GM23338 (cell line): ENCODE measurements at regions not wholly inside any gene's neighbourhood (a gene's known extent, or its start where the extent isn't known, plus 50 kb on each side); places are given as distances from the start of the nearest gene placed in this dataset.

Source experiments
- ATAC-seq: fragments of 200-7000 bp; cut with Tn5 transposase; 3 replicates; pipeline ENCODE4 v1.9.1; 2020
- DNase-seq: peaks from one replicate; pipeline ENCODE4 v3.0.0-alpha.2; 2015; ENCODE audit warnings: low spot score
- H2AFZ ChIP-seq: fragments of 200-600 bp; sonication (generic); 2 replicates; pipeline ENCODE4 v1.8.0; 2016; ENCODE audit warnings: antibody characterized with exemption, mild to moderate bottlenecking, moderate library complexity
- H3F3A ChIP-seq: fragments of 200-600 bp; sonication (generic); replicated peaks from 2 replicates; pipeline ENCODE4 v1.8.0; 2017; ENCODE audit warnings: antibody characterized with exemption, mixed run types, low read depth
- H3K27ac ChIP-seq: fragments of 200-600 bp; sonication (generic); 2 replicates; pipeline ENCODE4 v1.6.1; 2016; ENCODE audit warnings: low read depth
- H3K27me3 ChIP-seq: fragments of 200-600 bp; sonication (generic); 2 replicates; pipeline ENCODE4 v1.8.0; 2016; ENCODE audit warnings: mild to moderate bottlenecking, mixed run types, moderate library complexity; ENCODE audit not compliant: insufficient read depth
- H3K36me3 ChIP-seq: fragments of 200-600 bp; sonication (generic); 2 replicates; pipeline ENCODE4 v1.8.0; 2016; ENCODE audit warnings: mild to moderate bottlenecking; ENCODE audit not compliant: insufficient read depth
- H3K4me1 ChIP-seq: fragments of 200-600 bp; sonication (generic); 2 replicates; pipeline ENCODE4 v1.8.0; 2016; ENCODE audit warnings: mild to moderate bottlenecking, moderate library complexity; ENCODE audit not compliant: insufficient read depth
- H3K4me2 ChIP-seq: fragments of 200-600 bp; sonication (generic); 2 replicates; pipeline ENCODE4 v1.7.1; 2017; ENCODE audit warnings: mixed run types
- H3K4me3 ChIP-seq: fragments of 200-600 bp; sonication (generic); 2 replicates; pipeline ENCODE4 v1.6.1; 2016; ENCODE audit warnings: mixed run types
- H3K79me2 ChIP-seq: fragments of 200-600 bp; sonication (generic); replicated peaks from 2 replicates; pipeline ENCODE4 v1.8.0; 2017; ENCODE audit warnings: mild to moderate bottlenecking; ENCODE audit not compliant: insufficient read depth
- H3K9me2 ChIP-seq: fragments of 200-600 bp; sonication (generic); 2 replicates; pipeline ENCODE4 v1.8.0; 2017; ENCODE audit not compliant: insufficient read depth
- H4K20me1 ChIP-seq: fragments of 200-600 bp; sonication (generic); replicated peaks from 2 replicates; pipeline ENCODE4 v1.8.0; 2017; ENCODE audit warnings: mild to moderate bottlenecking; ENCODE audit not compliant: insufficient read depth
- H3K27ac Mint-ChIP-seq: 2 replicates; pipeline ENCODE4 v1.8.0; 2020; ENCODE audit warnings: inconsistent platforms, mild to moderate bottlenecking, moderate library complexity, mixed read lengths
- H3K27me3 Mint-ChIP-seq: 3 replicates; pipeline ENCODE4 v1.8.0; 2022; ENCODE audit warnings: low read depth, mild to moderate bottlenecking, moderate library complexity, mixed read lengths, inconsistent platforms; ENCODE audit not compliant: insufficient read depth, poor library complexity
- H3K36me3 Mint-ChIP-seq: 3 replicates; pipeline ENCODE4 v1.8.0; 2021; ENCODE audit warnings: low read depth, mild to moderate bottlenecking, inconsistent platforms, moderate library complexity, mixed read lengths
- H3K4me1 Mint-ChIP-seq: 3 replicates; pipeline ENCODE4 v1.8.0; 2020; ENCODE audit warnings: mild to moderate bottlenecking, inconsistent platforms, mixed read lengths
- H3K4me3 Mint-ChIP-seq: 3 replicates; pipeline ENCODE4 v1.8.0; 2021; ENCODE audit warnings: moderate library complexity, mild to moderate bottlenecking, inconsistent platforms, mixed read lengths
- H3K9me3 Mint-ChIP-seq: 3 replicates; pipeline ENCODE4 v1.8.0; 2020; ENCODE audit warnings: moderate library complexity, mild to moderate bottlenecking, inconsistent platforms, mixed read lengths
- CREB1 ChIP-seq: fragments of 250-450 bp; sonication (Bioruptor Pico); IDR thresholded peaks from 2 replicates; pipeline ENCODE4 v1.5.0; 2020; ENCODE audit warnings: low read depth, mild to moderate bottlenecking, moderate library complexity
- EZH2 ChIP-seq: fragments of 200-600 bp; sonication (generic); IDR thresholded peaks from one replicate; pipeline ENCODE4 v1.8.0; 2017; ENCODE audit warnings: antibody characterized with exemption, mild to moderate bottlenecking, low read depth; ENCODE audit not compliant: unreplicated experiment
- EZH2phosphoT487 ChIP-seq: fragments of 200-600 bp; sonication (generic); IDR thresholded peaks from one replicate; pipeline ENCODE4 v1.8.1; 2018; ENCODE audit warnings: antibody characterized with exemption; ENCODE audit not compliant: unreplicated experiment
- JUNB ChIP-seq: IDR thresholded peaks from one replicate; pipeline ENCODE4 v1.6.1; 2016; ENCODE audit warnings: antibody characterized with exemption; ENCODE audit not compliant: unreplicated experiment
- NANOG ChIP-seq: IDR thresholded peaks from 2 replicates; pipeline ENCODE4 v1.6.1; 2016; ENCODE audit warnings: antibody characterized with exemption, borderline replicate concordance
- POLR2AphosphoS5 ChIP-seq: IDR thresholded peaks from 2 replicates; pipeline ENCODE4 v1.6.1; 2016; ENCODE audit warnings: antibody characterized with exemption, low read depth
- STAT1 ChIP-seq: IDR thresholded peaks from one replicate; pipeline ENCODE4 v1.6.1; 2016; ENCODE audit warnings: antibody characterized with exemption; ENCODE audit not compliant: unreplicated experiment
- ZNF114 ChIP-seq: fragments of 250-450 bp; sonication (Bioruptor Pico); IDR thresholded peaks from 2 replicates; pipeline ENCODE4 v1.5.0; 2020; ENCODE audit warnings: mild to moderate bottlenecking, moderate library complexity
- ZNF331 ChIP-seq: fragments of 250-450 bp; sonication (Bioruptor Pico); IDR thresholded peaks from 2 replicates; pipeline ENCODE4 v1.5.0; 2020; ENCODE audit warnings: low read depth, mild to moderate bottlenecking, moderate library complexity
- TF ChIP-seq, protein P1 (sequence below): IDR thresholded peaks from 2 replicates; pipeline ENCODE4 v1.6.1; 2016; ENCODE audit warnings: antibody characterized with exemption
- TF ChIP-seq, protein P2 (sequence below), 2 experiments: fragments of 200-600 bp in 1 of 2; sonication (generic) in 1 of 2; conservative IDR thresholded peaks; 2 replicates each; pipeline versions ENCODE4 v1.5.1 to v1.6.1; 2016 to 2017; ENCODE audit warnings: antibody characterized with exemption in 2 of 2, low read depth in 2 of 2, mild to moderate bottlenecking in 2 of 2, moderate library complexity in 1 of 2
- TF ChIP-seq, protein P3 (sequence below): IDR thresholded peaks from one replicate; pipeline ENCODE4 v1.6.1; 2018; ENCODE audit warnings: antibody characterized with exemption; ENCODE audit not compliant: unreplicated experiment
- TF ChIP-seq, protein P4 (sequence below): fragments of 250-450 bp; sonication (Bioruptor Pico); IDR thresholded peaks from 2 replicates; pipeline ENCODE4 v1.5.0; 2020; ENCODE audit warnings: mild to moderate bottlenecking, moderate library complexity

DNA sequence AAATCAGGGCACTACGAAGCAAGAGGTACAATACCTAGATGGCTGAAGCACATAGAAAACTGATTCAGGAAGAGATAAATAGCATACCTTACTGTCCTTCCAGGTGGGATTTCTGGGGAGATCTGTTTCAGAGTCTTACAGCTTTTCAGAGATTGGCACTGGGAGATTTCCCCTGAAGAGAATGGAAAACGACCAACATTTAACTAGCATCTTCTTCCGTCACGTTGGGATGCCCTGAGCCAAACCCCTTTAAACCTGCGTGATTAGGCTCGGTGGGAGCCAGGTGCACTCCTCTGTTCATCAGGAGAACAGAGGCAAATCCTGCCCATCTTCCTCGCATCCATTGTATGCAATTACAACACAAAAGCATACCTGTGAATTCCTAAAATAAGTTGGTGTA lies 614.5 kb downstream of the HDGFL1 start:
- DNase-seq, result no peak
- Histone ChIP-seq H4K20me1 (no peaks in the 10 kb centered on the region), H3F3A (no peaks in the 10 kb centered on the region), H3K4me1 (peaks cover 16% of the 10 kb centered on the region), H3K27ac (no peak overlapping the region), H2AFZ (no peak overlapping the region), H3K36me3 (no peaks in the 10 kb centered on the region), H3K4me3 (no peak overlapping the region), H3K9me2 (0 out of 2 replicates have a peak, but pooled peaks cover 10% of the 10 kb centered on the region), H3K79me2 (no peaks in the 10 kb centered on the region), H3K27me3 (no peaks in the 10 kb centered on the region), H3K4me2 (no peak overlapping the region)
- Mint-ChIP-seq H3K4me3 (no peak overlapping the region), H3K4me1 (peaks cover 18% of the 10 kb centered on the region), H3K9me3 (no peaks in the 10 kb centered on the region), H3K27me3 (no peaks in the 10 kb centered on the region), H3K36me3 (no peaks in the 10 kb centered on the region), H3K27ac (no peak overlapping the region)
- TF ChIP-seq, protein P1, sequence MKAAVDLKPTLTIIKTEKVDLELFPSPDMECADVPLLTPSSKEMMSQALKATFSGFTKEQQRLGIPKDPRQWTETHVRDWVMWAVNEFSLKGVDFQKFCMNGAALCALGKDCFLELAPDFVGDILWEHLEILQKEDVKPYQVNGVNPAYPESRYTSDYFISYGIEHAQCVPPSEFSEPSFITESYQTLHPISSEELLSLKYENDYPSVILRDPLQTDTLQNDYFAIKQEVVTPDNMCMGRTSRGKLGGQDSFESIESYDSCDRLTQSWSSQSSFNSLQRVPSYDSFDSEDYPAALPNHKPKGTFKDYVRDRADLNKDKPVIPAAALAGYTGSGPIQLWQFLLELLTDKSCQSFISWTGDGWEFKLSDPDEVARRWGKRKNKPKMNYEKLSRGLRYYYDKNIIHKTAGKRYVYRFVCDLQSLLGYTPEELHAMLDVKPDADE, result no peak
- TF ChIP-seq STAT1 (no peak), POLR2AphosphoS5 (no peak), ZNF331 (CRISPR knock-in tag) (no peak), EZH2 (no peak), NANOG (no peak), EZH2phosphoT487 (no peak), CREB1 (no peak), ZNF114 (CRISPR knock-in tag) (no peak), JUNB (no peak)
- TF ChIP-seq, protein P2, sequence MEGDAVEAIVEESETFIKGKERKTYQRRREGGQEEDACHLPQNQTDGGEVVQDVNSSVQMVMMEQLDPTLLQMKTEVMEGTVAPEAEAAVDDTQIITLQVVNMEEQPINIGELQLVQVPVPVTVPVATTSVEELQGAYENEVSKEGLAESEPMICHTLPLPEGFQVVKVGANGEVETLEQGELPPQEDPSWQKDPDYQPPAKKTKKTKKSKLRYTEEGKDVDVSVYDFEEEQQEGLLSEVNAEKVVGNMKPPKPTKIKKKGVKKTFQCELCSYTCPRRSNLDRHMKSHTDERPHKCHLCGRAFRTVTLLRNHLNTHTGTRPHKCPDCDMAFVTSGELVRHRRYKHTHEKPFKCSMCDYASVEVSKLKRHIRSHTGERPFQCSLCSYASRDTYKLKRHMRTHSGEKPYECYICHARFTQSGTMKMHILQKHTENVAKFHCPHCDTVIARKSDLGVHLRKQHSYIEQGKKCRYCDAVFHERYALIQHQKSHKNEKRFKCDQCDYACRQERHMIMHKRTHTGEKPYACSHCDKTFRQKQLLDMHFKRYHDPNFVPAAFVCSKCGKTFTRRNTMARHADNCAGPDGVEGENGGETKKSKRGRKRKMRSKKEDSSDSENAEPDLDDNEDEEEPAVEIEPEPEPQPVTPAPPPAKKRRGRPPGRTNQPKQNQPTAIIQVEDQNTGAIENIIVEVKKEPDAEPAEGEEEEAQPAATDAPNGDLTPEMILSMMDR (conservative IDR thresholded peaks at IDR 0.05; ENCODE audit: low read depth in 2 of 2), result no peak
- TF ChIP-seq, protein P3, sequence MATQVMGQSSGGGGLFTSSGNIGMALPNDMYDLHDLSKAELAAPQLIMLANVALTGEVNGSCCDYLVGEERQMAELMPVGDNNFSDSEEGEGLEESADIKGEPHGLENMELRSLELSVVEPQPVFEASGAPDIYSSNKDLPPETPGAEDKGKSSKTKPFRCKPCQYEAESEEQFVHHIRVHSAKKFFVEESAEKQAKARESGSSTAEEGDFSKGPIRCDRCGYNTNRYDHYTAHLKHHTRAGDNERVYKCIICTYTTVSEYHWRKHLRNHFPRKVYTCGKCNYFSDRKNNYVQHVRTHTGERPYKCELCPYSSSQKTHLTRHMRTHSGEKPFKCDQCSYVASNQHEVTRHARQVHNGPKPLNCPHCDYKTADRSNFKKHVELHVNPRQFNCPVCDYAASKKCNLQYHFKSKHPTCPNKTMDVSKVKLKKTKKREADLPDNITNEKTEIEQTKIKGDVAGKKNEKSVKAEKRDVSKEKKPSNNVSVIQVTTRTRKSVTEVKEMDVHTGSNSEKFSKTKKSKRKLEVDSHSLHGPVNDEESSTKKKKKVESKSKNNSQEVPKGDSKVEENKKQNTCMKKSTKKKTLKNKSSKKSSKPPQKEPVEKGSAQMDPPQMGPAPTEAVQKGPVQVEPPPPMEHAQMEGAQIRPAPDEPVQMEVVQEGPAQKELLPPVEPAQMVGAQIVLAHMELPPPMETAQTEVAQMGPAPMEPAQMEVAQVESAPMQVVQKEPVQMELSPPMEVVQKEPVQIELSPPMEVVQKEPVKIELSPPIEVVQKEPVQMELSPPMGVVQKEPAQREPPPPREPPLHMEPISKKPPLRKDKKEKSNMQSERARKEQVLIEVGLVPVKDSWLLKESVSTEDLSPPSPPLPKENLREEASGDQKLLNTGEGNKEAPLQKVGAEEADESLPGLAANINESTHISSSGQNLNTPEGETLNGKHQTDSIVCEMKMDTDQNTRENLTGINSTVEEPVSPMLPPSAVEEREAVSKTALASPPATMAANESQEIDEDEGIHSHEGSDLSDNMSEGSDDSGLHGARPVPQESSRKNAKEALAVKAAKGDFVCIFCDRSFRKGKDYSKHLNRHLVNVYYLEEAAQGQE, result no peak
- TF ChIP-seq, protein P4, sequence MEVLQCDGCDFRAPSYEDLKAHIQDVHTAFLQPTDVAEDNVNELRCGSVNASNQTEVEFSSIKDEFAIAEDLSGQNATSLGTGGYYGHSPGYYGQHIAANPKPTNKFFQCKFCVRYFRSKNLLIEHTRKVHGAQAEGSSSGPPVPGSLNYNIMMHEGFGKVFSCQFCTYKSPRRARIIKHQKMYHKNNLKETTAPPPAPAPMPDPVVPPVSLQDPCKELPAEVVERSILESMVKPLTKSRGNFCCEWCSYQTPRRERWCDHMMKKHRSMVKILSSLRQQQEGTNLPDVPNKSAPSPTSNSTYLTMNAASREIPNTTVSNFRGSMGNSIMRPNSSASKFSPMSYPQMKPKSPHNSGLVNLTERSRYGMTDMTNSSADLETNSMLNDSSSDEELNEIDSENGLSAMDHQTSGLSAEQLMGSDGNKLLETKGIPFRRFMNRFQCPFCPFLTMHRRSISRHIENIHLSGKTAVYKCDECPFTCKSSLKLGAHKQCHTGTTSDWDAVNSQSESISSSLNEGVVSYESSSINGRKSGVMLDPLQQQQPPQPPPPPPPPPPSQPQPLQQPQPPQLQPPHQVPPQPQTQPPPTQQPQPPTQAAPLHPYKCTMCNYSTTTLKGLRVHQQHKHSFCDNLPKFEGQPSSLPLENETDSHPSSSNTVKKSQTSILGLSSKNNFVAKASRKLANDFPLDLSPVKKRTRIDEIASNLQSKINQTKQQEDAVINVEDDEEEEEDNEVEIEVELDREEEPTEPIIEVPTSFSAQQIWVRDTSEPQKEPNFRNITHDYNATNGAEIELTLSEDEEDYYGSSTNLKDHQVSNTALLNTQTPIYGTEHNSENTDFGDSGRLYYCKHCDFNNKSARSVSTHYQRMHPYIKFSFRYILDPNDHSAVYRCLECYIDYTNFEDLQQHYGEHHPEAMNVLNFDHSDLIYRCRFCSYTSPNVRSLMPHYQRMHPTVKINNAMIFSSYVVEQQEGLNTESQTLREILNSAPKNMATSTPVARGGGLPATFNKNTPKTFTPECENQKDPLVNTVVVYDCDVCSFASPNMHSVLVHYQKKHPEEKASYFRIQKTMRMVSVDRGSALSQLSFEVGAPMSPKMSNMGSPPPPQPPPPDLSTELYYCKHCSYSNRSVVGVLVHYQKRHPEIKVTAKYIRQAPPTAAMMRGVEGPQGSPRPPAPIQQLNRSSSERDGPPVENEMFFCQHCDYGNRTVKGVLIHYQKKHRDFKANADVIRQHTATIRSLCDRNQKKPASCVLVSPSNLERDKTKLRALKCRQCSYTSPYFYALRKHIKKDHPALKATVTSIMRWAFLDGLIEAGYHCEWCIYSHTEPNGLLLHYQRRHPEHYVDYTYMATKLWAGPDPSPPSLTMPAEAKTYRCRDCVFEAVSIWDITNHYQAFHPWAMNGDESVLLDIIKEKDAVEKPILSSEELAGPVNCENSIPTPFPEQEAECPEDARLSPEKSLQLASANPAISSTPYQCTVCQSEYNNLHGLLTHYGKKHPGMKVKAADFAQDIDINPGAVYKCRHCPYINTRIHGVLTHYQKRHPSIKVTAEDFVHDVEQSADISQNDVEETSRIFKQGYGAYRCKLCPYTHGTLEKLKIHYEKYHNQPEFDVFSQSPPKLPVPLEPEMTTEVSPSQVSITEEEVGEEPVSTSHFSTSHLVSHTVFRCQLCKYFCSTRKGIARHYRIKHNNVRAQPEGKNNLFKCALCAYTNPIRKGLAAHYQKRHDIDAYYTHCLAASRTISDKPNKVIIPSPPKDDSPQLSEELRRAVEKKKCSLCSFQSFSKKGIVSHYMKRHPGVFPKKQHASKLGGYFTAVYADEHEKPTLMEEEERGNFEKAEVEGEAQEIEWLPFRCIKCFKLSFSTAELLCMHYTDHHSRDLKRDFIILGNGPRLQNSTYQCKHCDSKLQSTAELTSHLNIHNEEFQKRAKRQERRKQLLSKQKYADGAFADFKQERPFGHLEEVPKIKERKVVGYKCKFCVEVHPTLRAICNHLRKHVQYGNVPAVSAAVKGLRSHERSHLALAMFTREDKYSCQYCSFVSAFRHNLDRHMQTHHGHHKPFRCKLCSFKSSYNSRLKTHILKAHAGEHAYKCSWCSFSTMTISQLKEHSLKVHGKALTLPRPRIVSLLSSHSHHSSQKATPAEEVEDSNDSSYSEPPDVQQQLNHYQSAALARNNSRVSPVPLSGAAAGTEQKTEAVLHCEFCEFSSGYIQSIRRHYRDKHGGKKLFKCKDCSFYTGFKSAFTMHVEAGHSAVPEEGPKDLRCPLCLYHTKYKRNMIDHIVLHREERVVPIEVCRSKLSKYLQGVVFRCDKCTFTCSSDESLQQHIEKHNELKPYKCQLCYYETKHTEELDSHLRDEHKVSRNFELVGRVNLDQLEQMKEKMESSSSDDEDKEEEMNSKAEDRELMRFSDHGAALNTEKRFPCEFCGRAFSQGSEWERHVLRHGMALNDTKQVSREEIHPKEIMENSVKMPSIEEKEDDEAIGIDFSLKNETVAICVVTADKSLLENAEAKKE (CRISPR knock-in tag), result no peak
- ATAC-seq, result no peak
